ENCODE measurements at regions not wholly inside any gene's neighbourhood (a gene's known extent, or its start where the extent isn't known, plus 50 kb on each side); places are given as distances from the start of the nearest gene placed in this dataset.

GRCh38 chr12:25377469-25378177, 126.9 kb upstream of the KRAS start:
- H3K4me3 ChIP-seq (ENCODE audit: low read depth, low read length): no peak overlapping the region
- TF ChIP-seq ZNF132 (tag by site-specific recombination; IDR thresholded peaks at IDR 0.05; ENCODE audit: borderline replicate concordance) (no peak), ZNF658 (tag by site-specific recombination; IDR thresholded peaks at IDR 0.05) (no peak), ZNF677 (tag by site-specific recombination; IDR thresholded peaks at IDR 0.05) (peak; percentile 90), ZFHX2 (tag by site-specific recombination; conservative IDR thresholded peaks at IDR 0.05) (peak; percentile 60), ZNF354C (tag by site-specific recombination; IDR thresholded peaks at IDR 0.05; ENCODE audit: borderline replicate concordance, low read depth) (no peak), ZNF174 (tag by site-specific recombination; IDR thresholded peaks at IDR 0.05) (no peak), HOXA7 (CRISPR knock-in tag; IDR thresholded peaks at IDR 0.05; ENCODE audit: borderline replicate concordance) (no peak)
- no peaks in the 10 kb centered on the region for H3K36me3 ChIP-seq (ENCODE audit: control insufficient read depth in 2 of 2, insufficient read depth in 1 of 2, low read length in 2 of 2)
- ChIA-PET POLR2A (interaction anchor here (0.5 kb wide), 1 partner anchor 13 kb away, joined by 8 read pairs; no protein-coding TSS in a partner anchor), CTCF (interaction anchor here (0.7 kb wide), 1 partner anchor 136 kb away, joined by 3 read pairs; no protein-coding TSS in a partner anchor)
- H3K9me3 ChIP-seq (ENCODE audit: control insufficient read depth, insufficient read depth, low read depth, low read length): no peaks in the 10 kb centered on the region
- H3K27ac ChIP-seq (ENCODE audit: extremely low read depth, low read depth, low read length): no peak overlapping the region
- no peaks in the 10 kb centered on the region for H3K4me1 ChIP-seq (ENCODE audit: control insufficient read depth, insufficient read depth, low read length)

GRCh38 chr12:25376985-25377384, 126.3 kb upstream of the KRAS start:
- H3K4me3 ChIP-seq (ENCODE audit: low read depth, low read length): no peak overlapping the region
- no peaks in the 10 kb centered on the region for H3K36me3 ChIP-seq (ENCODE audit: control insufficient read depth in 2 of 2, insufficient read depth in 1 of 2, low read length in 2 of 2)
- CTCF ChIA-PET: no interaction called here
- POLR2A ChIA-PET: no interaction called here
- no peak for TF ChIP-seq IKZF3 (tag by site-specific recombination; IDR thresholded peaks at IDR 0.05)
- no peak for TF ChIP-seq ZNF624 (tag by site-specific recombination; IDR thresholded peaks at IDR 0.05)
- no peak for TF ChIP-seq PRDM1 (tag by site-specific recombination; IDR thresholded peaks at IDR 0.05)
- no peak for TF ChIP-seq ATF2 (tag by site-specific recombination; IDR thresholded peaks at IDR 0.05; ENCODE audit: low read depth)
- TF ChIP-seq ZSCAN23 (tag by site-specific recombination; IDR thresholded peaks at IDR 0.05): no peak
- TF ChIP-seq ZNF623 (tag by site-specific recombination; IDR thresholded peaks at IDR 0.05): no peak
- TF ChIP-seq ZFP41 (tag by site-specific recombination; IDR thresholded peaks at IDR 0.05; ENCODE audit: borderline replicate concordance): no peak
- no peak for TF ChIP-seq REST (tag by site-specific recombination; IDR thresholded peaks at IDR 0.05)
- H3K4me1 ChIP-seq (ENCODE audit: control insufficient read depth, insufficient read depth, low read length): no peaks in the 10 kb centered on the region
- H3K9me3 ChIP-seq (ENCODE audit: control insufficient read depth, insufficient read depth, low read depth, low read length): no peaks in the 10 kb centered on the region
- H3K27ac ChIP-seq (ENCODE audit: extremely low read depth, low read depth, low read length): no peak overlapping the region

GRCh38 chr12:25376407-25376806, 125.7 kb upstream of the KRAS start:
- TF ChIP-seq ZBTB44 (tag by site-specific recombination; IDR thresholded peaks at IDR 0.05): no peak
- no peak for TF ChIP-seq ZNF416 (tag by site-specific recombination; IDR thresholded peaks at IDR 0.05)
- no peak for TF ChIP-seq ZSCAN16 (tag by site-specific recombination; IDR thresholded peaks at IDR 0.05)
- TF ChIP-seq ZNF174 (tag by site-specific recombination; IDR thresholded peaks at IDR 0.05): no peak
- no peak for TF ChIP-seq ZNF394 (tag by site-specific recombination; IDR thresholded peaks at IDR 0.05; ENCODE audit: borderline replicate concordance)
- no peak for TF ChIP-seq INSM2 (tag by site-specific recombination; IDR thresholded peaks at IDR 0.05)
- no peak for TF ChIP-seq ZNF10 (tag by site-specific recombination; IDR thresholded peaks at IDR 0.05)
- no peak for TF ChIP-seq ZBTB21 (tag by site-specific recombination; IDR thresholded peaks at IDR 0.05)
- no peak for TF ChIP-seq MZF1 (tag by site-specific recombination; IDR thresholded peaks at IDR 0.05; ENCODE audit: borderline replicate concordance)
- CTCF ChIA-PET: interaction anchor here (0.6 to 0.7 kb wide), 2 partner anchors 11 to 393 kb away, joined by 4 read pairs; no protein-coding TSS in a partner anchor
- POLR2A ChIA-PET: no interaction called here

More at GRCh38 chr12:25376407-25376806, 125.7 kb upstream of the KRAS start:
- H3K4me1 ChIP-seq (ENCODE audit: control insufficient read depth, insufficient read depth, low read length): no peaks in the 10 kb centered on the region
- H3K27ac ChIP-seq (ENCODE audit: extremely low read depth, low read depth, low read length): no peak overlapping the region
- no peaks in the 10 kb centered on the region for H3K9me3 ChIP-seq (ENCODE audit: control insufficient read depth, insufficient read depth, low read depth, low read length)
- H3K4me3 ChIP-seq (ENCODE audit: low read depth, low read length): no peak overlapping the region
- no peaks in the 10 kb centered on the region for H3K36me3 ChIP-seq (ENCODE audit: control insufficient read depth in 2 of 2, insufficient read depth in 1 of 2, low read length in 2 of 2)
